GM19468 (cell line): ENCODE measurements at regions not wholly inside any gene's neighbourhood (a gene's known extent, or its start where the extent isn't known, plus 50 kb on each side); places are given as distances from the start of the nearest gene placed in this dataset.
"Not testable (repeated sequence)": the region's sequence is repeated elsewhere in the genome, so short reads cannot be mapped to it uniquely, and the experiment has no call there.

Source experiments
- ATAC-seq: cut with Tn5 transposase; IDR thresholded peaks from one replicate; pipeline ENCODE4 v1.9.1; 2021; ENCODE audit warnings: mild to moderate bottlenecking, moderate library complexity, moderate number of reproducible peaks; ENCODE audit not compliant: unreplicated experiment; ENCODE audit errors: extremely low read depth

GRCh38 chr3:102885289-102885688 lies 450.5 kb downstream of the ZPLD1 start:
- ATAC-seq = no peak

DNA sequence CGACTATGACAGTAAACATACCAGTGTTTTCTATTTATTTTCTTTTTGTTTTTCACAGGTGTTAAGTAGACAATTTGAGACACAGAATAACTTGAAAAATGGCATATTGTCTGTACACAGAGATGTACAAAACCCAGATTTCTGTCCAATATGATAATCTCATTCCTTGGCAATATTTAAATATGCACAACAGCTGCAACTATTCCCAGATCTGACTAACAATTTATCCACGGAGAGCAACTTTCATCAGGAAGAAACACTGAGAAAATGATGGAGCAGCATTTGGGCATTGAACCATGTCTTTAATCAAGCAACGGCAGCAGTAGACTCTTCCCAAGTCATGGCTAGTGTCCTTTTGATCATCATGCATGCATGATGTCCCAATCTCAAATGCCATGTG lies 452.6 kb downstream of the ZPLD1 start:
- ATAC-seq = no peak

- no peak for ATAC-seq
Observed at GRCh38 chr3:102896851-102897621, 462.2 kb downstream of the ZPLD1 start.

GRCh38 chr3:102904629-102905028 lies 469.8 kb downstream of the ZPLD1 start:
- no peak for ATAC-seq

GRCh38 chr3:102905811-102906210 lies 471.0 kb downstream of the ZPLD1 start:
- no peak for ATAC-seq

DNA sequence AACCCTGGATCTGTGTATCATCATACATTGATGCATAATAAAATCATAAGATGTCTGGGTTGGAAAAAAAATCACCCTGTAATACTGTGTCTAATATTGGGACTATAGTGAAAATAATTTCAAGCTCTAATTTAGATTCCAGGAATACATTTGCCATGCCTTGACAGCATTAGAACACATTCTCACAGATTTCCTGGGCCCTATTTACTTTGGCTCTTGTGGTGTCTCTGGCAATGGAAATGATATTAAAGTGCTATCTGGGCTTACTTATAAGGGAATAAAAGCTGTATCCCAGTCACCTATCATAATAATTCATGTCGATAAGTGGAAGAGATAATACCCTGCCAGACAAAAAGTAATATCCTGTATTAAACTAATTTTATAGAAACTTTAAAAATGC lies 472.0 kb downstream of the ZPLD1 start:
- ATAC-seq = no peak

- no peak for ATAC-seq
Observed at GRCh38 chr3:102909904-102910303, 475.1 kb downstream of the ZPLD1 start.

DNA sequence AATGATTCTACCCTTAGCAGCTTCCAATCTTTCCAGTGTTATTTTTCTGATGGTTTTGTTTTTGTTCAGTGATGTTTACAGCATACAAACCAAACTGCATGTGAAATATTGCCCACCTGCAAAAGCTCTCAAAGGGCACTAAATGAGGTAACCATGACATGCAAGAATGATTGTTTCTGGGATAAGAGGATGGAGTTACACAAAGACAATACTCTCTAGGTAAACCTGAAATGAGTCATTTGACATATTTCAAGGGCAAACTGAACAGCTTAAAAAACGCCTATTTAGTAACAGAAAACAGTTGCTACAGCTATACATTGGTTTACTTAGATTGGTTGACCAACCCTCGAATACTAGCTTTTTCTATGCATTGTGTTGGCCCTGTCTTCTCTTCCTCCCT lies 481.7 kb downstream of the ZPLD1 start:
- ATAC-seq = no peak

DNA sequence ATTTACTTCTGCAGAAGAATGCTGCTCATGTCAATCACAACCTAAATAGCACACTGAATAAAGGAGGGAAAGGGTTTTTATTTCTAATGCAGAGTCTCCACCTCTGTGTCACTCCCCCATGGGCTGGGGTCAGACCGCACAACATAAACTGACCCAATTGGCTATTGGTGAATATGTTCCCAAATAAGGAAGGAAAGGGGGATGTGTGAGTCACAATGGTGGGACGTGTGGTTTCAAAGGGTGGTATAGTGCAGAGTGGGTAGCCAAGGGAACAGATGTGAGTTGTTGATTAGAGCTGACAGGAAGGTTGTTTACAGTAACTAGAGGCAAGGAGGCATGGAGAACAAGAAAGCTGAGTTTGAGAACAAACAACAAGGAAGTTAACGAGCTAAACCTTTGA lies 491.8 kb downstream of the ZPLD1 start:
- no peak for ATAC-seq

GRCh38 chr3:102933377-102933776 lies 498.6 kb downstream of the ZPLD1 start:
- no peak for ATAC-seq

DNA sequence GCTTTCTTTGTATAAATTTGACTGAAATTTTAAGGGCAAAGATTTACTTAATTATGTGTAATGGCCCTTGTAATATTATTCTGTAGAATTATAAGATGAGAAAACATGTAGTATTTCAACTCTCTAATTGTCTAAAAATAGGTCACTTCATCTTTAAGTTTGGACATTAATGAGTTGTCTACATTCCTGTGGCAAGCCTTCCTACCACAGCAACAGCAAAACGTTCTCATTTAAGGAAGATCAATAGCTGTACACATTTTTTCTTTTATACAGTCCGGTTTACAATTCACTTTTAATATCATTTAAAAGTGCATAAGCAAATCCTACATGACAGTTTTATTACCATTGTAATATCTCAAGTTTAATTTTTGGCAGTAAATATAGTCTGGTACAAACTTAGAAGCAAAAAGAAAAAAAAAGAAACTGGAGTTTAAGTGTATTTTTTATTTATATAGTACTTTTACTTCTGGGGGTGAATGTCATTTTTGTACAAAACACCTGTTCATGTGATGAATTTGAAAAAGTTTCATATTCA lies 501.8 kb downstream of the ZPLD1 start:
- ATAC-seq = no peak

DNA sequence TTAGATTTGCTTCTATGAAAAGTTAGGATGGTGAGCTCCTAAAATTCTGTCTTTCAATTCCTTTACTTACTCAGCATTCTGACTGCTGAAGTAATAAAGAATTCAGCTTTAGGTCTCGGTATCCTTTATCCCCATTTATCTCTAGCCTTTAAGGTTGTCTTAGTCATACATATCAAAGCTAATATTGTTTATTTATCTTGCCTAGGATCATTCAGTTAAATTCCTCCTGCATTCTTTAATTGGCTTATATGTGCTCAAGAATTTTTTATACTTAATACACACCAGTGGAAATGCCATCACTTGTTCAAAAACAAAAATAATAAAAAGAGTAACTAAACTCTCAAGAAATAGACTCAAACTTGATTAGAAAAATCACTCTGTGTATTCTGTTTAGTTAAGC lies 507.0 kb downstream of the ZPLD1 start:
- ATAC-seq = no peak

- not testable (repeated sequence) for ATAC-seq
Observed at GRCh38 chr3:102946445-102946844, 511.6 kb downstream of the ZPLD1 start.

DNA sequence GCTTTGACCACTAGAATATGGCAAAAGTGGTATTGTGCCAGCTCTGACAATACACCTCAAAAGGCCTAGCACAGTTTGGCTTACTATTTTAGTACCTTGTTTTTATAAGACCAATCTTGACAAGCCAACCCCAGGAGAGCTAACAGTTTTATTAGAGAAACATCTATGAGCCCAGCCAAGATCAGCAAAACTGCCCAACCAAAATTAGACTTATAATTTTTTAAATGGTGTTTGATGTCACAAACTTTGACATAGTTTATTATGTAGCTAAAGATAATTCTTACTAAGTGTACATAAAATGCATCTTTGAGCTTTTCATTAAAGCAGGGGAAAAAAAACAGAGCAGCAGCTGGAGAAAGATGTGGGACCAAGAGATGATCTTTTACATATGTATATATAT lies 537.5 kb downstream of the ZPLD1 start:
- no peak for ATAC-seq

GRCh38 chr3:102974333-102974732 lies 539.5 kb downstream of the ZPLD1 start:
- ATAC-seq = no peak

GRCh38 chr3:102979191-102979590 lies 544.4 kb downstream of the ZPLD1 start:
- ATAC-seq = no peak

GRCh38 chr3:102979682-102980354 lies 545.0 kb downstream of the ZPLD1 start:
- no peak for ATAC-seq

DNA sequence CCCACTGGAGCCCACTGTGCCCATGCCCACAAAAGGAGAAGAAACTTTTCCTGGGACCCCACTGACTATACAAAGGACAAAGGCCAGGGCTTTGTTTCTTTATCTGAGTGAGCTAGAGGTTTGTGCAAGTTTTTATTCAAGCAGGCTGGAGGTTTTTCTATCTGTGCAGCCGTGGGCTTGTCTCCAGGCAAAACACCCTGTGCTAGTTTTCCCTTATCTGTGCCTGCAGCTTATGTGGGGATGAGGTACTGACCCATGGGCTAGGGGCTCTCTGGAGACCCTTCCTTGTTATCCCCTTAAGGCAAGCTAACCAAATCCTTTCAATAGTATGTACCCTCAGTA lies 545.5 kb downstream of the ZPLD1 start:
- ATAC-seq = no peak

DNA sequence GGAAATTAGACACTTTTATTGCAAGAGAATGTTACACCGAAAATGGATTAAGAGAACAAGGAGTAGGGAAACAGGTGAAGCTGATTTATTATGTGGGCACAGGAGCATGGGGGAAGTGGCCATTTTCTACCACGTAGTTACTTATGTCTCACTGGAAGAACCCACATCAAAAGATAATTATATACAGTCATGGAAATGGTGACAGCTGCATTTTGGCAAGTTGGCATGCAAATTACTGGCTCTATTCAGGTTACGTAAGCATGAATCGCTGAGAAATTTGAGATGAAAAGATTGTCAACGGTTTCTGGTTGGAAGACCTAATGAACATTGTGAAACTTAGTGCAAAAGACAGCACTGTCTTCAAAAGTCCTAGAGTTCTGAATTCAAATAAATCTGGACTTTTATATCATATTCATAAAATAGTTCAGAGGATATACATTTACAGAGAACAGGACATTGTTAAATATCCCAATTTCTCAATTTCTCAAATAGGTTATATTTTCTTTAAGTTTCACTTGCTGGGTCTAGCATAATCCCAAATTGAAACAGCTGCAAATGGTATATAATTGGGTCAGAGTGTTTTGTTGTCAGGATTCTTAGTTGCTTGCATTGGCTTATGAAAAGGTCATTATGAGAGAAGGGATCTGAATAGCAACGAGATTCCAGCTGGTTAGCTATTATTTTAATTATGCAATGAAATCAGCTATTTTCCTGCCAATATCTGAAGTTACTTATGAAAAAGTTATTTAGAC lies 567.8 kb downstream of the ZPLD1 start:
- ATAC-seq = no peak

GRCh38 chr3:103006526-103007183 lies 571.8 kb downstream of the ZPLD1 start:
- no peak for ATAC-seq

GRCh38 chr3:103009609-103010008 lies 574.8 kb downstream of the ZPLD1 start:
- no peak for ATAC-seq
